ENCODE measurements at regions not wholly inside any gene's neighbourhood (a gene's known extent, or its start where the extent isn't known, plus 50 kb on each side); places are given as distances from the start of the nearest gene placed in this dataset.
"Not testable (repeated sequence)": the region's sequence is repeated elsewhere in the genome, so short reads cannot be mapped to it uniquely, and the experiment has no call there.

DNA sequence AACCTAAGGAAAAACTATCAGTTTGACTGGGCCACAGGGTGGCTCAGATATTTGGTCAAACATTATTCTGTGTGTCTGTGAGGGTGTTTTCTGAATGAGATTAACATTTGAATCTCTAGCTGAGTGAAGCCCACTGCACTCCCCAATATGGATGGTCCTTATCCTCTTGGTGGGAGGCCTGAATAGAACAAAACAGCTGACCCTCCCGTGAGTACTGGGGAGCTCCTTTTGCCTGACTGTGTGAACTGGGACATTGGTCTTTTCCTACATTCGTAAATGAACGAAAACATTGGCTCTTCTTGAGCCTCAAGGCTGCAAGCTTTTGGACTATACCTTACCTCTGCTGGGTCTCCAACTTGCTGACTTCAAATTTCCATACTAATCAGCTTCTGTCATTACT, 134.2 kb downstream of the SPATA31A6 start:
- not testable (repeated sequence) for DNase-seq (ENCODE audit: low read depth); H3K4me3 ChIP-seq (ENCODE audit: low read length)

DNA sequence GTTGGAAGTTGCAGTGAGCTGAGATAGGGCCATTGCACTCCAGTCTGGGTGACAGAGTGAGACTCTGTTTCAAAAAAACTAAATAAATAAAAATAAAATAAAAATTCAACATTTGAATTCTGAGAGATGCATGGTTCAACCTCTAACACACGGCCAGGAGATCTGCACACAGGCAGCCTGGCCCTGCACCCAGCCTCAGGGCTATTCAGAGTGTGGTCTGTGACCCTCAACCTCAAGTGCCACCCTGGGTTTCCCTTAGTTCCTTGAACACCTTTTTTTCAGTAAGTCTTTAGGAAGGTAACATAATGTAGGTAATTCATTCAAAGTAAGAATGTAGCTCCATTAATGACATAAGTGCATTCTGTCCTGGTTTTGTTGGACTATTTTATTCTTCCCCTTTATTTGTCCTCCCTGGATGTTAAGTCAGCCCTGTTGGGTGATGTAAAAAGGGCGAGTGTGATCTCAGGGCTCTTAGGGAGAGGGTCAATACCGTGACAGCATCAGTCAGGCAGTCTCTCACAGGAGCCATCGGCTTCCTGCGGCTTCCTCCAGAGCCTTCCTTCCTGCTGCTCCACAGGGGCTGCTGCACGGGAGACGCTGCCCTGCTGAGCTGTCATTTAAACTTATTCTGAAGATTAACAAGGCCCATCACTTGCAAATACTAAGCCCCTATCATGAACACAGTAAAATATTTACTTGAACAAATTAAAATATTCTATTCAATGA, 139.8 kb downstream of the SPATA31A6 start:
- DNase-seq (ENCODE audit: low read depth); H3K4me3 ChIP-seq (ENCODE audit: low read length): not testable (repeated sequence)

DNA sequence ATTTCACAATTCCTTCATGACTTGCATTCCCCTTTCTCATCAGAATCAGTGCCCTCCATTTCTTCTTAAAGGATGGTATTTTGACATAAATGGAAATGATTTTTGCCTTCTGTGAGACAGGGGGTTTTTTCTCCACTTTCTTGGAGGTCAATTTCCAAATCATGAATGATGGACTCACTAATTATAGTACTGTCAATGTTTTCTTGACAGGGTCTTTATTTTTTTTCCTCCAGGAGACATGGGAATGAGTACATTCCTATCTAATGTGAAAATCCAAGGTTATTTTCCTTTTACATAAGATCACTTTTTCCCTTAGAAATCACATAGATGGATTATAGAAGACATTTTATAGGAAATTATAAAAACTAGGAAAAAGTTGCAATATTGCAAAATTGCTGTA, 141.7 kb downstream of the SPATA31A6 start:
- DNase-seq (ENCODE audit: low read depth); H3K4me3 ChIP-seq (ENCODE audit: low read length): not testable (repeated sequence)

GRCh38 chr9:42325561-42325960, 142.1 kb downstream of the SPATA31A6 start:
- not testable (repeated sequence) for H3K4me3 ChIP-seq (ENCODE audit: low read length); DNase-seq (ENCODE audit: low read depth)

- not testable (repeated sequence) for DNase-seq (ENCODE audit: low read depth); H3K4me3 ChIP-seq (ENCODE audit: low read length)
Observed at GRCh38 chr9:42326482-42326881, 143.0 kb downstream of the SPATA31A6 start.

DNA sequence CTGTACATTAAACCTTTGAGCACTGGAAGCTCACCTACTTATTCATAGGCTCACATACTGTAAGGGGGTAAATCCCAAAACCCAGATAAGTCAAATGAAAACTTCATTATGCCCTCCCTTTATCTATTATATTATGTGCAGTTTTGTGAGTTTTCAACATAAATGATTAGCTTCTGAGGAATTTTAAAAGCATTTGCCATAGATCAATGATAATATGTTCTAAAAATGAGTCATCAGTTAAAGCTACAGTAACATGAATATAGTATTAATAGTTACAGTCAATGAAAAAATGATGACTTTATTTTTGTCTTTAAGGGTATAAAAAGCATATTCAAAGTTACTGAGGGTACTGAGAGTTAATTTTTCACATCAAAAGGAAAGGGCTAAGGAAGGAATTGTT, 151.9 kb downstream of the SPATA31A6 start:
- H3K4me3 ChIP-seq (ENCODE audit: low read length); DNase-seq (ENCODE audit: low read depth): not testable (repeated sequence)

DNA sequence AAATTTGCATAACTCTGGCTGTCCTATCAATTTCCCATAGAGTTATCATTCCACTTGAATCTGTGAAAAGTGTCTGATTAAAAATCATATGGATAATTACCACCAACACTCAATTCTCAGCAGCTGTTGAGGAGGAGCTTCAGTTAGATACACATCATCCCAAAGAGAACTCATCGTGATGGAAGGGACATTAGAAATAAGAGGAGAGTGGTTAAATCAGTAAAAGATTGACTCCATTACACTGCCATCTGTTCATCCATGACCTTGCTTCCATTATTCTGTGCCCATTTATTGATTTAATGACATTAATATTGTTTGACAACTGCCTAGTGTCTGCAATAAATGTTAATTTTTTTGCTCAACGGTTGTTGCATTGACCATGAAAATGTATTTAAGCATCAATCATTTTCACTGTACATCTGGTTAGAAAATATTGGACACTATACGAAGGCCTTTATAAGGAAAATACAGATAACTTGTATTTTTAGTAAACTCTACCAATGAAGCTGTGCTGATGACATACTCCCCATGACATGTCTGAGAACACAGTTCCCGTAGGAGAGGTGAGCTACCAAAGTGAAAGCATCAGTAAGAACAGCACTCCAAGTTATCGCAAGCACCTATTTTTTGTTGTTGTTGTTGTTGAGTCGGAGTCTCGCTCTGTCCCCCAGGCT, 152.7 kb downstream of the SPATA31A6 start:
- H3K4me3 ChIP-seq (ENCODE audit: low read length); DNase-seq (ENCODE audit: low read depth): not testable (repeated sequence)

GRCh38 chr9:42338275-42338674, 154.8 kb downstream of the SPATA31A6 start:
- not testable (repeated sequence) for DNase-seq (ENCODE audit: low read depth); H3K4me3 ChIP-seq (ENCODE audit: low read length)

GRCh38 chr9:42339671-42340434, 156.4 kb downstream of the SPATA31A6 start:
- not testable (repeated sequence) for DNase-seq (ENCODE audit: low read depth)

GRCh38 chr9:42340435-42340723, 156.9 kb downstream of the SPATA31A6 start:
- not testable (repeated sequence) for H3K4me3 ChIP-seq (ENCODE audit: low read length); DNase-seq (ENCODE audit: low read depth)

More at GRCh38 chr9:42339671-42340434, 156.4 kb downstream of the SPATA31A6 start:
- not testable (repeated sequence) for H3K4me3 ChIP-seq (ENCODE audit: low read length)

- not testable (repeated sequence) for H3K4me3 ChIP-seq (ENCODE audit: low read length); DNase-seq (ENCODE audit: low read depth)
Observed at GRCh38 chr9:42341860-42342259, 158.4 kb downstream of the SPATA31A6 start.

DNA sequence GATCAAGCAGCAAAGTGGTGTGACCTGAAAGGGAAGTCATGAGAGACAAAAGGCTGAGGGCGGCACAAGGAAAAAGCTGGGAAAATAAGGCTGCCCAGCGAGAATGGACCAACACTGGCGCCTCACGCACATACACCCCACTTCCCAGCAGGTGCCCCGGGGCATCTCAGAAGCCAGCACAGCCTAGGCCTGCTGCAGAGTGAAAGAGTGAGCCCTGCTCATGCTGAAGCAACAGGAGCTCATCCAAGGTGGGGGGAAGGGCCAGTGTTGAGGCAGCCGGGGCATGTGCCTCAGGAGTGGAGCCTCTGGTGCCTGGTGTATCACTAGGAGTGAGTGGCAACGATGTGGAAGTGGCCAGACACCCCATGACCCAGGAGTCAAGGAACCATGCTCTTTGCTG, 158.8 kb downstream of the SPATA31A6 start:
- DNase-seq (ENCODE audit: low read depth); H3K4me3 ChIP-seq (ENCODE audit: low read length): not testable (repeated sequence)

- DNase-seq (ENCODE audit: low read depth); H3K4me3 ChIP-seq (ENCODE audit: low read length): not testable (repeated sequence)
Observed at GRCh38 chr9:42344508-42344907, 161.0 kb downstream of the SPATA31A6 start.

DNA sequence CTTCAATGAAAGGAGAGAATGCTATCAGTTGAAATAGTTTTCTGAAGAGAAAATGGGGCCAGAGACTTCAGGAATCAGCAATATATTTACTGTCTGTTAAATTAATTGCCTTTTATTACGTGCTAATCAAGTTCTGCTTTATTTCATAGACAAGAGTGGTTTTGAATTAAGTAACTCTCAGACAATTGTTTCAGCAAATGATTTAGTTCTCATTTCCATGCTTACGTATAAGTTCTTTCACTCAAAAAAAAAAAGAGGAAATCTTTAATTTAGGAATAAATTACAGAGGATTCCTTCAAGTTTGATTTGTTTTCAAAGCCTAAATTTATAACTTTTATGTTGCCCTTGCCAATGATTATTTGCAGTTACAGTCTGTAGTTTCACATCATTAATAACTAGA, 163.5 kb downstream of the SPATA31A6 start:
- not testable (repeated sequence) for DNase-seq (ENCODE audit: low read depth); H3K4me3 ChIP-seq (ENCODE audit: low read length)

GRCh38 chr9:42349181-42349580, 165.7 kb downstream of the SPATA31A6 start:
- DNase-seq (ENCODE audit: low read depth); H3K4me3 ChIP-seq (ENCODE audit: low read length): not testable (repeated sequence)

GRCh38 chr9:42350412-42350811, 167.0 kb downstream of the SPATA31A6 start:
- not testable (repeated sequence) for H3K4me3 ChIP-seq (ENCODE audit: low read length); DNase-seq (ENCODE audit: low read depth)

DNA sequence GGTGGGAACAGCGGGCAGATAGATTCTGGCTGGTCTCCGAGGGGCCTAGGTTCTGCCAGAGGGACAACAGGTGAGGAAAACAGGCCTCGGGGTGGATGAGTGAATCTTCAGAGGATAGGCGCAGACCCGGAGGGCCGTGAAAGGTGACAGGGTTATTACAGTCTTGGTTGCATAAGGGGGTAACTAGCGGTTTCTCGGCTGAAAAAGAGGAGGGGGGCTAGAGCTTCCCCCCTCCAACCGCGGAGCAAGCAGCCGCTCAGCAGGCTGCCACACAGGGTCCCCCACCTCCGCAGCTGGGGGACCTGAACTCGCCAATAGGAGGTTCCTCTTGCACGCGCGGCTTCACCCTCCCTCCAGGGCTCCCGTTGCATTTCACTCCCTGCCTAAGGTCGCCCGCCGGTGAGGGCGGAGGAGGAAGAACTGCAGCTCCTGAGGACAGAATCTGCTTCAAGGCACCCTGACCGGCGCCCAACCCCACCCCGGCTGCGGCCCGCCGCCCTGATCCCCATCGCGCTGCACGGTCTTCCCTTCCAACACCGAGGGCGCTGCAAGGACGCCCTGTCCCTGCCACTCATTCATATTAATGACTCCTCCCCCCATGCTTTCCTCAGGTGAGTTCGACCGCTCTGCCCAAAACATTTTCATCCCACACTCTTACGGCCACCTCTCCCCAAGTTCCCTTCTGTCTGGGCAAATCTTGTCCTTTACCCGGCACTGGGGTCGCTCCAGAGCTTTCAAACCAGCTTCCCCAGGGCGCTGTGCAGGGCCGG, 174.3 kb downstream of the SPATA31A6 start:
- H3K4me3 ChIP-seq (ENCODE audit: low read length); DNase-seq (ENCODE audit: low read depth): not testable (repeated sequence)

GRCh38 chr9:42358626-42359247, 175.3 kb downstream of the SPATA31A6 start:
- not testable (repeated sequence) for DNase-seq (ENCODE audit: low read depth); H3K4me3 ChIP-seq (ENCODE audit: low read length)

All from AG10803 (cell line).